H1 (cell line): ENCODE measurements at regions not wholly inside any gene's neighbourhood (a gene's known extent, or its start where the extent isn't known, plus 50 kb on each side); places are given as distances from the start of the nearest gene placed in this dataset.

Source experiments
- CTCF ChIA-PET: fragments of 300-600 bp; sonication (Branson Sonifier 250); formaldehyde crosslinking; loops from one replicate; lab custom pipeline; 2021; ENCODE audit not compliant: partially characterized antibody; lab: Charles Lee
- POLR2A ChIA-PET: fragments of 300-600 bp; sonication (Branson Sonifier 250); formaldehyde crosslinking; loops from one replicate; lab custom pipeline; 2021; ENCODE audit warnings: inconsistent platforms; ENCODE audit not compliant: partially characterized antibody; lab: Charles Lee
- DNase-seq, 2 experiments: peaks; one replicate each; pipeline versions ENCODE4 v3.0.0 to v3.0.0-alpha.2; 2010 to 2022; ENCODE audit warnings: low spot score in 2 of 2, low read depth in 1 of 2, mixed read lengths in 1 of 2
- FAIRE-seq: peaks from 2 replicates; lab custom pipeline; 2011; peaks lifted over from hg19 to GRCh38; lab: Jason Lieb, UNC
- H2AFZ ChIP-seq: 2 replicates; pipeline ENCODE4 v1.8.1; 2012; ENCODE audit warnings: low read length, inconsistent platforms
- H2AK5ac ChIP-seq: 2 replicates; pipeline ENCODE4 v1.6.1; 2013; ENCODE audit warnings: low read depth, low read length
- H2BK120ac ChIP-seq: replicated peaks from 2 replicates; pipeline ENCODE3; 2013; ENCODE audit warnings: low read depth, low read length, inconsistent platforms
- H2BK12ac ChIP-seq: 2 replicates; pipeline ENCODE4 v1.6.1; 2013; ENCODE audit warnings: low read depth, low read length
- H2BK15ac ChIP-seq: 2 replicates; pipeline ENCODE4 v1.6.1; 2013; ENCODE audit warnings: low read length
- H2BK20ac ChIP-seq: 2 replicates; pipeline ENCODE4 v1.6.1; 2013; ENCODE audit warnings: low read length
- H2BK5ac ChIP-seq: 2 replicates; pipeline ENCODE4 v1.6.1; 2013; ENCODE audit warnings: low read depth, low read length
- H3K14ac ChIP-seq: 2 replicates; pipeline ENCODE4 v1.6.1; 2013; ENCODE audit warnings: inconsistent platforms; ENCODE audit not compliant: insufficient read length
- H3K18ac ChIP-seq: 2 replicates; pipeline ENCODE4 v1.6.1; 2013; ENCODE audit warnings: low read length; ENCODE audit errors: extremely low read depth
- H3K23ac ChIP-seq: 2 replicates; pipeline ENCODE4 v1.6.1; 2013; ENCODE audit warnings: inconsistent platforms; ENCODE audit not compliant: insufficient read length
- H3K23me2 ChIP-seq: 2 replicates; pipeline ENCODE4 v1.6.1; 2013; ENCODE audit warnings: low read depth, low read length
- H3K27ac ChIP-seq: 2 replicates; pipeline ENCODE4 v1.6.1; 2011; ENCODE audit warnings: low read depth, low read length, inconsistent platforms
- H3K27me3 ChIP-seq, 4 experiments: replicated peaks in 1 of 4; 1 replicate in 1 of 4; 2 replicates in 3 of 4; pipeline versions ENCODE4 v1.6.1 to v1.8.1; 2011 to 2013; ENCODE audit warnings: low read length in 3 of 4, mild to moderate bottlenecking in 3 of 4, inconsistent platforms in 2 of 4, mixed read lengths in 2 of 4, moderate library complexity in 1 of 4; ENCODE audit not compliant: control insufficient read depth in 3 of 4, insufficient read depth in 3 of 4; ENCODE audit errors: extremely low read depth in 1 of 4
- H3K36me3 ChIP-seq, 4 experiments: 2 replicates each; pipeline versions ENCODE4 v1.6.1 to v1.8.1; 2011 to 2013; ENCODE audit warnings: mild to moderate bottlenecking in 4 of 4, low read length in 3 of 4, moderate library complexity in 2 of 4, control low read depth in 1 of 4, inconsistent platforms in 1 of 4; ENCODE audit not compliant: insufficient read depth in 4 of 4, control insufficient read depth in 2 of 4
- H3K4ac ChIP-seq: replicated peaks from 2 replicates; pipeline ENCODE3; 2013; ENCODE audit warnings: low read length, low read depth, mixed read lengths, inconsistent platforms; ENCODE audit not compliant: insufficient read length
- H3K4me1 ChIP-seq, 4 experiments: replicated peaks in 1 of 4; 1 replicate in 1 of 4; 2 replicates in 3 of 4; pipeline versions ENCODE4 v1.6.1 to v1.8.1; 2011 to 2013; ENCODE audit warnings: low read length in 3 of 4, inconsistent platforms in 2 of 4, mixed read lengths in 1 of 4; ENCODE audit not compliant: insufficient read depth in 4 of 4, control insufficient read depth in 3 of 4
- H3K4me2 ChIP-seq, 2 experiments: 2 replicates each; pipeline versions ENCODE4 v1.6.1 to v1.8.1; 2011 to 2013; ENCODE audit warnings: low read depth in 2 of 2, low read length in 2 of 2, control low read depth in 1 of 2, inconsistent platforms in 1 of 2, mild to moderate bottlenecking in 1 of 2; ENCODE audit not compliant: insufficient read depth in 1 of 2
- H3K4me3 ChIP-seq, 4 experiments: fragments of 200-600, 300-600 bp in 1 of 4; sonication (generic), shearing (Covaris generic), sonication (Bioruptor Twin) in 1 of 4; 2 replicates each; pipeline versions ENCODE4 v1.5.1 to v1.8.1; 2011 to 2016; ENCODE audit warnings: low read length in 4 of 4, low read depth in 3 of 4, control low read depth in 2 of 4, inconsistent platforms in 2 of 4, mild to moderate bottlenecking in 2 of 4, mixed read lengths in 1 of 4, moderate library complexity in 1 of 4; ENCODE audit not compliant: insufficient read depth in 2 of 4; ENCODE audit errors: extremely low read depth in 1 of 4
- H3K56ac ChIP-seq: replicated peaks from 2 replicates; pipeline ENCODE3; 2013; ENCODE audit warnings: low read depth, mild to moderate bottlenecking, mixed read lengths, low read length, inconsistent platforms; ENCODE audit not compliant: insufficient read length
- H3K79me1 ChIP-seq: 2 replicates; pipeline ENCODE4 v1.6.1; 2013; ENCODE audit warnings: low read depth, low read length, control low read depth
- H3K79me2 ChIP-seq, 2 experiments: 2 replicates each; pipeline versions ENCODE4 v1.6.1 to v1.8.1; 2012 to 2013; ENCODE audit warnings: low read length in 2 of 2, mild to moderate bottlenecking in 2 of 2, inconsistent platforms in 1 of 2; ENCODE audit not compliant: insufficient read depth in 2 of 2, control insufficient read depth in 1 of 2
- H3K9ac ChIP-seq, 4 experiments: replicated peaks in 1 of 4; 1 replicate in 1 of 4; 2 replicates in 3 of 4; pipeline versions ENCODE4 v1.6.1 to v1.8.1; 2011 to 2013; ENCODE audit warnings: low read depth in 3 of 4, low read length in 3 of 4, control low read depth in 2 of 4, mild to moderate bottlenecking in 2 of 4, moderate library complexity in 2 of 4, inconsistent platforms in 1 of 4; ENCODE audit errors: extremely low read depth in 1 of 4
- H3K9me3 ChIP-seq, 2 experiments: 2 replicates each; pipeline versions ENCODE4 v1.6.1 to v1.8.1; 2012 to 2013; ENCODE audit warnings: mild to moderate bottlenecking in 2 of 2, moderate library complexity in 2 of 2, control low read depth in 1 of 2, inconsistent platforms in 1 of 2, low read depth in 1 of 2, low read length in 1 of 2, mixed read lengths in 1 of 2; ENCODE audit not compliant: insufficient read depth in 2 of 2
- H4K20me1 ChIP-seq, 2 experiments: replicated peaks in 1 of 2; 2 replicates each; pipeline versions ENCODE3 to v1.8.1; 2011 to 2013; ENCODE audit warnings: inconsistent platforms in 2 of 2, low read length in 2 of 2, mild to moderate bottlenecking in 1 of 2; ENCODE audit not compliant: insufficient read depth in 2 of 2, control insufficient read depth in 1 of 2
- H4K5ac ChIP-seq: 2 replicates; pipeline ENCODE4 v1.6.1; 2013; ENCODE audit warnings: low read length, low read depth, mixed read lengths, inconsistent platforms; ENCODE audit not compliant: insufficient read length
- H4K8ac ChIP-seq: 2 replicates; pipeline ENCODE4 v1.8.0; 2013; ENCODE audit warnings: mild to moderate bottlenecking, moderate library complexity, low read length, inconsistent platforms; ENCODE audit not compliant: insufficient read depth; ENCODE audit errors: extremely low read depth
- H4K91ac ChIP-seq: replicated peaks from 2 replicates; pipeline ENCODE3; 2013; ENCODE audit warnings: low read length, mixed read lengths, inconsistent platforms; ENCODE audit not compliant: insufficient read length
- CBX5 ChIP-seq: fragments of 300-800, 300-1000 bp; sonication (generic); IDR thresholded peaks from 2 replicates; pipeline ENCODE4 v1.7.1; 2016; ENCODE audit warnings: antibody characterized with exemption, low read length, low read depth
- CHD2 ChIP-seq: IDR thresholded peaks from 2 replicates; pipeline ENCODE4 v1.6.1; 2012; ENCODE audit warnings: low read length, improper control_type of control experiment
- EGR1 ChIP-seq: IDR thresholded peaks from 2 replicates; pipeline ENCODE4 v1.6.1; 2011; ENCODE audit warnings: low read depth, low read length, borderline replicate concordance
- WGBS, 2 experiments: shearing (Covaris generic) in 1 of 2; methylation state at CpG; one replicate each; pipeline versions ENCODE4 v1.1.6 to v1.1.7; 2013 to 2015; ENCODE audit warnings: low lambda C conversion rate in 2 of 2, mixed read lengths in 2 of 2, inconsistent platforms in 1 of 2, low coverage in 1 of 2, missing lambda C conversion rate in 1 of 2; ENCODE audit not compliant: insufficient replicate concordance in 2 of 2, insufficient coverage in 1 of 2, insufficient read length in 1 of 2; ENCODE audit errors: extremely low coverage in 1 of 2, missing lambda C conversion rate in 1 of 2; 5-methylcytosine and 5-hydroxymethylcytosine counted together
- TF ChIP-seq, protein P1 (sequence below), 3 experiments: IDR thresholded peaks; 1 replicate in 2 of 3; 2 replicates in 1 of 3; pipeline versions ENCODE4 v1.5.1 to v1.6.1; 2011; ENCODE audit warnings: low read length in 3 of 3, mild to moderate bottlenecking in 3 of 3, inconsistent platforms in 2 of 3, low read depth in 1 of 3, moderate library complexity in 1 of 3; ENCODE audit not compliant: insufficient read depth in 1 of 3; ENCODE audit errors: control extremely low read depth in 1 of 3

DNA sequence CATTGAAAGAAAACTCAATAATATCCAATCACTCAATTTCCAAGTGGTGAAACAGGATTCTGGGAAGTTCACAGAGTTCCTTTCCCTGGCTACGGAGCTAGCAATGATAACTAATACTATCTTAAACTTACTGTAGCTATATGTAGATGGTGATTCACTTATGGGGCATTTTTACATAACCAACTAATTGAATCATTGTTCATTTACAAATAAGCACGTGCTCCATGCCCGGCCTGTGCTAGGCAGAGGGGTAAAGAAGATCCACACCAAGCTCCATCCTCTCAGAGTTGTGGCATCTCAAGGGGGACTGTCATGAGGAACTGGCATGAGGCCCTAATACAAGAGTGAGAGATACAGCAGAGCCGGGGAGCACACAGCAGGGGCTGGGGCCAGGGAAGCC is 176.3 kb downstream of the ANKRD30B start:
- Histone ChIP-seq H3K4me1 (no peaks in the 10 kb centered on the region), H2AFZ (no peak overlapping the region), H2BK15ac (no peak overlapping the region), H3K36me3 (no peaks in the 10 kb centered on the region), H2BK20ac (no peak overlapping the region), H3K56ac (no peak overlapping the region), H2BK120ac (no peak overlapping the region), H2BK12ac (no peak overlapping the region), H3K79me2 (no peaks in the 10 kb centered on the region), H3K79me1 (no peaks in the 10 kb centered on the region), H4K20me1 (no peaks in the 10 kb centered on the region), H3K14ac (no peak overlapping the region), H2AK5ac (no peak overlapping the region), H3K23me2 (no peaks in the 10 kb centered on the region), H3K27me3 (no peaks in the 10 kb centered on the region), H4K91ac (no peak overlapping the region), H4K8ac (no peak overlapping the region), H3K4me2 (no peak overlapping the region), H3K4ac (no peak overlapping the region), H4K5ac (no peak overlapping the region), H3K23ac (no peak overlapping the region), H3K4me3 (no peak overlapping the region), H3K27ac (no peak overlapping the region), H2BK5ac (no peak overlapping the region), H3K9ac (no peak overlapping the region), H3K18ac (no peak overlapping the region), H3K9me3 (peaks cover 82 to 95% of the 10 kb centered on the region in 2 experiments)
- FAIRE-seq (no peak), DNase-seq (no peak)
- CTCF ChIA-PET = no interaction called here
- POLR2A ChIA-PET = no interaction called here
- WGBS, 2 experiments = 78% methylated on average over 4 of the region's 4 CpGs; no CpG with 5 or more reads in 1 of the 2 experiments
- TF ChIP-seq CHD2 (no peak), CBX5 (no peak), EGR1 (no peak)
- TF ChIP-seq, protein P1, sequence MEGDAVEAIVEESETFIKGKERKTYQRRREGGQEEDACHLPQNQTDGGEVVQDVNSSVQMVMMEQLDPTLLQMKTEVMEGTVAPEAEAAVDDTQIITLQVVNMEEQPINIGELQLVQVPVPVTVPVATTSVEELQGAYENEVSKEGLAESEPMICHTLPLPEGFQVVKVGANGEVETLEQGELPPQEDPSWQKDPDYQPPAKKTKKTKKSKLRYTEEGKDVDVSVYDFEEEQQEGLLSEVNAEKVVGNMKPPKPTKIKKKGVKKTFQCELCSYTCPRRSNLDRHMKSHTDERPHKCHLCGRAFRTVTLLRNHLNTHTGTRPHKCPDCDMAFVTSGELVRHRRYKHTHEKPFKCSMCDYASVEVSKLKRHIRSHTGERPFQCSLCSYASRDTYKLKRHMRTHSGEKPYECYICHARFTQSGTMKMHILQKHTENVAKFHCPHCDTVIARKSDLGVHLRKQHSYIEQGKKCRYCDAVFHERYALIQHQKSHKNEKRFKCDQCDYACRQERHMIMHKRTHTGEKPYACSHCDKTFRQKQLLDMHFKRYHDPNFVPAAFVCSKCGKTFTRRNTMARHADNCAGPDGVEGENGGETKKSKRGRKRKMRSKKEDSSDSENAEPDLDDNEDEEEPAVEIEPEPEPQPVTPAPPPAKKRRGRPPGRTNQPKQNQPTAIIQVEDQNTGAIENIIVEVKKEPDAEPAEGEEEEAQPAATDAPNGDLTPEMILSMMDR (IDR thresholded peaks at IDR 0.05; ENCODE audit: control extremely low read depth in 1 of 3, insufficient read depth in 1 of 3, low read depth in 1 of 3, low read length in 3 of 3) = no peak
